ENCODE measurements at regions not wholly inside any gene's neighbourhood (a gene's known extent, or its start where the extent isn't known, plus 50 kb on each side); places are given as distances from the start of the nearest gene placed in this dataset.

GRCh38 chr4:130080872-130081451 lies 985.0 kb downstream of the C4orf33 start:
- WGBS, 2 donors, result 77 to 86% methylated on average over 4 of the region's 4 CpGs
- Histone ChIP-seq H3K27ac (ENCODE audit: low read depth in 1 of 2, low read length in 1 of 2) (no peak overlapping the region), H3K4me1 (ENCODE audit: control insufficient read depth in 5 of 5, insufficient read depth in 5 of 5, low read length in 5 of 5) (no peaks in the 10 kb centered on the region), H3K27me3 (ENCODE audit: control insufficient read depth in 3 of 3, insufficient read depth in 3 of 3, low read length in 2 of 3) (no peaks in the 10 kb centered on the region), H3K36me3 (ENCODE audit: control insufficient read depth in 4 of 4, insufficient read depth in 4 of 4, low read length in 4 of 4) (no peaks in the 10 kb centered on the region), H3K4me3 (no peak overlapping the region), H3K9me3 (ENCODE audit: control insufficient read depth in 4 of 4, insufficient read depth in 3 of 4, low read length in 3 of 4) (no peaks in the 10 kb centered on the region), H3K9ac (ENCODE audit: insufficient read depth in 1 of 2, low read length in 2 of 2) (no peak overlapping the region)
- DNase-seq (no peak), ATAC-seq (ENCODE audit: insufficient read depth, low FRiP score) (no peak)
- no peak for TF ChIP-seq CTCF (IDR thresholded peaks at IDR 0.05; ENCODE audit: control extremely low read depth, extremely low read depth)

GRCh38 chr4:130090427-130090826 lies 994.5 kb downstream of the C4orf33 start:
- Histone ChIP-seq H3K27ac (ENCODE audit: low read depth in 1 of 2, low read length in 1 of 2) (no peak overlapping the region), H3K9me3 (ENCODE audit: control insufficient read depth in 4 of 4, insufficient read depth in 3 of 4, low read length in 3 of 4) (no peaks in the 10 kb centered on the region), H3K36me3 (ENCODE audit: control insufficient read depth in 4 of 4, insufficient read depth in 4 of 4, low read length in 4 of 4) (no peaks in the 10 kb centered on the region), H3K27me3 (ENCODE audit: control insufficient read depth in 3 of 3, insufficient read depth in 3 of 3, low read length in 2 of 3) (no peaks in the 10 kb centered on the region), H3K9ac (ENCODE audit: insufficient read depth in 1 of 2, low read length in 2 of 2) (no peak overlapping the region), H3K4me3 (no peak overlapping the region), H3K4me1 (ENCODE audit: control insufficient read depth in 5 of 5, insufficient read depth in 5 of 5, low read length in 5 of 5) (no peaks in the 10 kb centered on the region)
- DNase-seq (no peak), ATAC-seq (ENCODE audit: insufficient read depth, low FRiP score) (no peak)
- WGBS, 2 donors, result 88 to 96% methylated on average over 22 of the region's 22 CpGs
- TF ChIP-seq CTCF (IDR thresholded peaks at IDR 0.05; ENCODE audit: control extremely low read depth, extremely low read depth), result no peak

DNA sequence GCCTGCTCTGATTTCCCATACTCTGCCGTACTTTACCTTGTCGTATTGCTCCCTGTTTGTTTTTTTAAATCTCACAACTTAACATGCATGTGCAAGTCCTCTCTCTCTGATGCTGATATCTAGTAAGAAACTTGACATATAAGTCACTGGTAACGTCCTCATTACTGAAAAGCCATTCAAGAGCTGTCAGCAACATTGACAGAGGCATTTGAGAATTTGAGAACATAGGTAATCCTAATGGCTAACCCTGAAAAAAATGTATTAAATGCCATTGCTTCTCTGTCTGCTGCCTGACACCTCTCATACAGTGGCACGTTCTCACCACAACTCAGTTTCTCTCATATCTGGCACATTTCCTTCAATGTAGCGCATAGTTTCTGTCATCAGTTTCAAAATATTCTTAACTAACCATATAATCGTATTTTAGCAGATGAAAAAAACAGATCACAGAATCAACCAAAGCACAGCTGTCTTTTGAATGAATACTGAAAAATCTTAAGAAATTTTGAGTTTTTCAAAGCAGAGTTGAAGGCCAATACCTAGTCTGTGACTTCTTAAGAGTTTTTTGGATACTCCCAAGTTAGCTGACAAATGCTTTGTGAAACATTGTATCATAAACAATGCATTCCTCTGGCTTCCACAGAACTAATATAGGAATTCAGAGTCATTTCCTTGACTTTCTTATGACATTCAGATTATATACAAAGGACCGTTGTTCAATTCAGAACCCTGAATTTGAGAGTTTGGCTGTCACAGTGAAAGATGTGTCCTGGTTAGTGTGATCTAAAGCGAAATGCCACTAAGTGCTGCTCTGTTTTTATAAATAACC lies 996.4 kb downstream of the C4orf33 start:
- TF ChIP-seq CTCF (IDR thresholded peaks at IDR 0.05; ENCODE audit: control extremely low read depth, extremely low read depth), result no peak
- H3K27me3 ChIP-seq (ENCODE audit: control insufficient read depth in 3 of 3, insufficient read depth in 3 of 3, low read length in 2 of 3), result no peaks in the 10 kb centered on the region
- 61 to 71% methylated on average over 8 of the region's 8 CpGs for WGBS, 2 donors
- no peak overlapping the region for H3K27ac ChIP-seq (ENCODE audit: low read depth in 1 of 2, low read length in 1 of 2)
- ATAC-seq (ENCODE audit: insufficient read depth, low FRiP score), result no peak
- H3K9ac ChIP-seq (ENCODE audit: insufficient read depth in 1 of 2, low read length in 2 of 2), result no peak overlapping the region
- DNase-seq, result peak in 2 of 3 donors; percentile 19
- no peak overlapping the region for H3K4me3 ChIP-seq
- no peaks in the 10 kb centered on the region for H3K9me3 ChIP-seq (ENCODE audit: control insufficient read depth in 4 of 4, insufficient read depth in 3 of 4, low read length in 3 of 4)
- H3K36me3 ChIP-seq (ENCODE audit: control insufficient read depth in 4 of 4, insufficient read depth in 4 of 4, low read length in 4 of 4), result no peaks in the 10 kb centered on the region
- no peaks in the 10 kb centered on the region for H3K4me1 ChIP-seq (ENCODE audit: control insufficient read depth in 5 of 5, insufficient read depth in 5 of 5, low read length in 5 of 5)

Data from lung (tissue), 11 donors.